ENCODE measurements at regions not wholly inside any gene's neighbourhood (a gene's known extent, or its start where the extent isn't known, plus 50 kb on each side); places are given as distances from the start of the nearest gene placed in this dataset.

- no peak for TF ChIP-seq CTCF (IDR thresholded peaks at IDR 0.05; ENCODE audit: extremely low read depth in 1 of 2, insufficient read depth in 1 of 2, low read depth in 1 of 2, low read length in 2 of 2)
- no peak for TF ChIP-seq MAX (IDR thresholded peaks at IDR 0.05; ENCODE audit: insufficient read depth, insufficient read length)
- no peak for TF ChIP-seq JUN (IDR thresholded peaks at IDR 0.05; ENCODE audit: borderline replicate concordance, insufficient read depth, insufficient read length, low read depth)
- TF ChIP-seq POLR2A (IDR thresholded peaks at IDR 0.05; ENCODE audit: low read depth, low read length): no peak
These were observed 158.7 kb downstream of the HAUS1 start for GRCh38 chr18:46262856-46263255.
